GM19035 (cell line): ENCODE measurements at regions not wholly inside any gene's neighbourhood (a gene's known extent, or its start where the extent isn't known, plus 50 kb on each side); places are given as distances from the start of the nearest gene placed in this dataset.
"Not testable (repeated sequence)": the region's sequence is repeated elsewhere in the genome, so short reads cannot be mapped to it uniquely, and the experiment has no call there.

ENCODE experiments used
- ATAC-seq: cut with Tn5 transposase; IDR thresholded peaks from one replicate; pipeline ENCODE4 v1.9.1; 2021; ENCODE audit not compliant: unreplicated experiment

DNA sequence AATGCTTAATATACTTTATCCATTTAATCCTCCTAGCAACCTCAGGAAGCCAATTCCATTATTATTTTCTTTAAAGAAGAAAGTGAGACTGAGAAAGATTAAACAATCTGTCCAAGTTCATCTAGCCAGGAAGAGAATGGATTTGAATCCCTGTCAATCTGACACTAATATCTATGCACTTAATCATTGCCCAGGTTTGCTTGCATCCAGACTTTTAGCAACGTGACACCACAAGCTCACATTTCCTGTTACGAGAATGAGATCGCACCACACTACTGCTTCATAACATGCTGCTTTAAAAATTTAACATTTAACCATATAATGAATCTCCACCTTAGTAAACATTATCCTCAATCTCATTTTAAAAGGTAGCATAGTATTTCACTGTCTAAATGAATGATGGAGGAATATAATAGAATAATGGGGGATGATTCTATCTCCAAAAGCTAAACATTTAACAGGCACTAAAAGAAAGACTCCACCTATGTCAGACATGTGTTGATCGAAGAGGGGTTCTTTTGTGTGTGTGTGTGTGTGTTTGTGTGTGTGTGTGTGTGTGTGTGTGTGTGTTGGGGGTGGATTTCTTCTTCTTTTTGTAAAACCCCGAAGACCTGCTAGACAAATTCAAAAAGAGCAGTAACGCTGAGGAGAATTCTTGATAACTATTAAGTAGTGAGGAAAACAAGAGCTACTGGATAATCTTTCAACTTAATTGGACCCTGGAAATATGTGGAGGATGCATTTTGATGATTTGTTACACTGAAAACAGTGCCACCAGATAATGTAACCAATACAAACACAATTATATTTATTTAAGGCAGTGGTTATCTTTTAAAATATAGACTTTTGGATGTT, 138.7 kb upstream of the NR3C1 start:
- no peak for ATAC-seq

DNA sequence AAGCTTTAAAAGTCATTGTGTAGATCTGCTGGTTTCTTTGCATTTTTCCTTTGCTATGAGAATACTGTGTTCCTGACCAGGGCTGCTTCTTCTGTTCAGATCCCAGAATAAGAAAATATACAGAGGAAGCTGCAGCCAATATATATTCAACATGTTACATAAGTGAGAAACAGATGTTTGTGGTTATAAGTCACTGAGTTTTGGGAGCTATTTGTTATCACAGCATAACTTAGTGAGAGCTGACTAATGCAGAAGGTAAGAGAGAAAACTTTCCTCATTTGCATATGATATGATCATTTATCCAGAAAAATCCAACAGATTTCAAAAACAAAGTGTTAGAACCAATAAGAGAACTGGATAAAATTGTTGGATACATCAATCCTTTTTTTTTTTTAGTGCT, 136.3 kb upstream of the NR3C1 start:
- ATAC-seq: no peak

DNA sequence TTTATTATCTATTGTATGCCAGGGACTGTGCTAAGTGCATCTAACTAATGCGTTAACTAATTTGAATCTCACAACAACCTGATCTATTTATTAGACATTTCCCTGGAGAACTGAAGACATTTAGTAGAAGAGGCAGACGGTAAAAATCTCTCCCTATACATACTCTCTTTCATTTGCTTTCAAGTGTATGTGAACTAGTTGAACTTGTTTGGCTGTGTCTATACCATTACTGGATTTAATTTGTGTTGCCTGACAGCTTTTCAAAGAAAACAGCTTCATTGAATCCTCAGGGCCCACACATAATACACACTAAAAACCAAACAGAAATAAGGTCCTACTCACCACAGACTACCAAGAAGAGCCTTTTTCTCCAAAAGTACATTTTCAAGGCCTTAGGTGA, 133.6 kb upstream of the NR3C1 start:
- ATAC-seq: no peak

DNA sequence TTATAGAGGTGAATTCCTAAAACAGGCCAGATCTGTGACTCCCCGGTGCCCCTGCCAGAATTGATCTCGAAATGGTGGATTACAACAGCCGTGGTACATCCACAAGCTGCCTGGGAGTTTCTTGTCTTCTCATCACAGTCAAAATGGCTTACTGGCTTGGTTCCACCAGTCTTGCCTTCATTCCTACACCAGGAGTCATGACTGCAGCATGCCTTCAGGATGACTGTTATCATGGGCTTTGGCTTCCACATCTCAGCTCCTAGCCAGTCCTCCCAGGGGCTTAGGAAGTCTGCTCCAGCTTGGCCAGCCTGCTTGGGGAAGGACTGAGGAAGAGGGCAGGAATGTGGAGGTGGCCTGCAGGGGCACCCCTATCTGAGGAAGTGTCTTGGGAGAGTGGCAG, 132.9 kb upstream of the NR3C1 start:
- no peak for ATAC-seq

DNA sequence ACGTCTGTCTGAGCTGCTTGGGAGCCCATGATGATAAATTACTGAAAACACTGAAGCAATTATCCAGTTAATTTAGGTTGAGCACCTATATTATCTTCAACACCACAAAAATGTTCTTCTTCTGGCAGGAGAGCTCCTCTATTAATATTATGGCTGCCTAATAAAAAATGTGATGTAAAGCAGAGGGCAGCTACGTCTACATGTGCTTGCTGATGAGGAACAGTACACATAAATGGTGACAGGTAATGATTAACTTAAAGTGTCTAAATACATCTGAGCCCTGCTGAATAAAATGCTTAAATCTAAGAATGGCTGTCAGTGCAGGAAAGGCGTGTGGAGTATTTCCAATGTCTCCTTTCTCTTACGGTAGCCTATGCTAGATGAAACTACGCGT, 131.3 kb upstream of the NR3C1 start:
- no peak for ATAC-seq

DNA sequence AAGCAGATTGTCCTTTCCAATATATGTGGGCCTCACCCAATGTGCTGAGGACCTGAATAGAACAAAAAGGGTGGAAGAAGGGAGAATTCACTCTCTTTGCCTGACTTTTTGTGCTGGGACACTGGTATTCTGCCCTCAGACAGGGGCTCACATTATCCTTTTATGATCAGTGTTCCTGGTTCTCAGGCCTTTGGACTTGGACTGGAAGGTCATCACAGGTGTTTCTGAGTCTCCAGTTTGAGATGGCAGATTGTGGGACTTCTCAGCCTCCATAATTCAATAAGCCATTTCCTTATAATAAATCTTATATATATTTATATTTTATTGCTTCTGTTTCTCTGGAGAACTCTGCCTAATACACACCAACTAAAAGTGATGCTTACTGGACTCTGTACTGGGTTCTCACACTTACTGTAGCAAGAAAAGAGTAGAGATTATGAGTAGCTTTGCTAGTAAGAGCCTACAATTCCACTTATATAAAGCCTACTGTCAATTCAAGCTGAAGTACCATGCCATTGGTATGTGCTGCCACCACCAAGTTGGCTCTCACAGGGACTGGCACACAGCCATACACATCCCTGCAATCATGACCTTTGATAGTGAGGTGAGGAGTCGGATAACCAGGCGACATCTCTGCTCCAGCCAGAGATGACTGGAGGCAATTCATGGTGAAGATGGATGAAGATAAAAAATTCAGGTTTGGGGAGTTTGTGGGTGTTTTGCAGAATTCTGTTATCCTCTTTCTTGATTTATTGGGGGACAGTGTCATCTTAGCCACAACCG, 130.7 kb upstream of the NR3C1 start:
- ATAC-seq: no peak

DNA sequence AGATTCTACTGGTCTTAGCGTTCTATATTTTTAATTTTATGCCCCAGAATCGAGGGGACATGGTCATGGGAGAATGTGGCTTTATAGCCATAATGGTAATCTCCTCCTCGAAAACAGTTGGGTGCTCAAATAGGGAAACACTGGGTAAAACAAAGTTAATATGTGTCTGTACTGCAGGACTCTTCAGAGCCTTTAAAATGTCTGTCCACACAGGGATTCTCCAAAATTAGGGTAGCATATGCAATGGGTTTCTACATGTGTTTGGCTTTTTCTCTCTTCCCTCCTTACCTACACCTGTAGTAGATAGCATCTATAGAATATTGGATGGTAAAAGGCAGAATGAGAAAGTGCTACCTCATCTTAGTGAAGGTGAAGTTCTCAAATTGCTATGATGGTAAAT, 130.0 kb upstream of the NR3C1 start:
- ATAC-seq: no peak

DNA sequence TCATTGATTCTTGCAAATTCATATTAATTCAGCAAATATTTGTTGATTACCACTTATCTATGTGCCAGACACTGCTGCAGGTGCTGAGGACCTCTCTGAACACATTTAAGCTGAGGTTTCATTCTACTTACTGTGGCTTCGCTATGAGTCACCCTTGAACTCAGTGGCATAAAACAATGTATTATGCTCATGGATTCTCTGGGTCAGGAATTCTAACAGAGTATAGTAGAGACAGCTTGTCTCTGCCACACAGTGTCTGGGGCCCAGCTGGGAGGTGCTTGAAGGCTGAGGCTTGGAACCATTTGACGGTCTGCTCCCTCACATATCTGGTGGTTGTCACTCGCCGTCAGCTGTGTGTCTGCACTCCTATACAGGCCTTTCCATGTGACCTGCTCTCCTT, 124.3 kb upstream of the NR3C1 start:
- ATAC-seq: no peak

DNA sequence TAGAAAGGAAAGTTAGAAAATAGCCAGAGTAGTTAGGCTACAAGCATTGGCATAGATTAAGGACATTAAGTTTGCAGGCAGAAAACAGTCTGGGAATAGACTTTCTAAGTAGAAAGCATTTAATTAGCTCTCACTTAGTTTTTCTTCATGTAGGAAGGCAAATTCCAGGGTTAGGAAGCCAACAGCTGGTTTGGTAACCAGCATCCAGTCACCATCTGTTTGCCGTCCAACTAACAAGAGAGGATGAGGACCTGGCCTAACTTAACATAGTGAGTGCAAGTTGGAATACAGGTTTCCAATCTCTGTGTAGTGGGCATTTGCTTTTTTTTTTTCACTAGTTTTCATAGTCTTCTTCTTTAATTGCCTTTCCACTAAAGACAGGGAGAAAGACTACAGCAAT, 121.7 kb upstream of the NR3C1 start:
- no peak for ATAC-seq

DNA sequence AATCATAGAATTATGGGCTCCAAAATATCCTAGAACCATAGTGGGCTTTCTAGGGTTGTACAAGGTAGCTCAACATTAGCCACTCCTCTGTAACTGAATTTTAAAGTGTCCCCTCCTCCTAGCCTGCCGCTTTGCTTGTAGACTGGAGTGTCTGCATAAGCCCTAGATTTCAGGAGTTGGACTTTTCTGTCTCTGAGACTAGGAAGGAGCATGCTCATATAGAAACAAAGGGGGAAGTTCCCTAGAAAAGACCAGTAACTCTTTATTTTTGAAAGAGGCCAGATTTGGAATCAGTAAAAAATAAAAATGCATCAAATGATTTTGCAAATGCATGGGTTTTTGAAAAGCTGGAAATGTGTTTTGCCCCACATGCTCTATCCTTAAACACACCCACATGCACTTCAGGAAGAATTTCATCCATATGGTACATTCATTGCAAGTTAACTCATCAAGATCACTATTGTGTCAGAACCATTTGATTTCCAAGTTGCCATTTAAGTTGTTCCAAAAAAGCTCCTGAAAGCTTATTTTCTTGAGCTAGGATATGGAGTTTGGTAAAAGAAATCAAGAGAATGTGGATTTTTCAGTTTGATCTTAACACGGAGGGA, 121.0 kb upstream of the NR3C1 start:
- ATAC-seq: no peak

DNA sequence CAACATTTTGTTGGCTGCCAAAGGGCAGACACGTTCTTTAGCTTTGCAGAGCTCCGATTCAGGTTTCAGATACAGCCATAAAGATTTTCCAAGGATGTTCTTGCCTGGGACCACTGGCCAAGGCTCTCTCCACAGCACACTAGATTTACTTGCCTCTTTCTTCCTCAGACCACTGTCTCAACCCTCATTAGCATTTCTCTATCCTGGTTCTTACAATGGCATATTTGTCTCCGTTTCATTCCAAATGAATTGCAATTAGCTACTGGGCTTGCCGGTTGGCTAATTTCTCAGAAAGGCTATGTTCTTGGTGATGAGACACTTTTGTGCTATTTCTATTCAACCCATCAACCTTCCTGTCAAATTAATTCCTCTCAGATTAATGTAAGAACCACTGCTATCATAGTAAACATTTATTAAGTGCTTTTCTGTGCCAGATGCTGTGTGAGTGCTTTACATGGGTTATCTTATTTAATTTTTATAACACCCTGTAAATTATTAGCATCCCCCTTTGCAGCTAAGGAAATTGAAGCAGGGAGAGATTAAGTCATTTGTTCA, 118.4 kb upstream of the NR3C1 start:
- ATAC-seq: no peak

DNA sequence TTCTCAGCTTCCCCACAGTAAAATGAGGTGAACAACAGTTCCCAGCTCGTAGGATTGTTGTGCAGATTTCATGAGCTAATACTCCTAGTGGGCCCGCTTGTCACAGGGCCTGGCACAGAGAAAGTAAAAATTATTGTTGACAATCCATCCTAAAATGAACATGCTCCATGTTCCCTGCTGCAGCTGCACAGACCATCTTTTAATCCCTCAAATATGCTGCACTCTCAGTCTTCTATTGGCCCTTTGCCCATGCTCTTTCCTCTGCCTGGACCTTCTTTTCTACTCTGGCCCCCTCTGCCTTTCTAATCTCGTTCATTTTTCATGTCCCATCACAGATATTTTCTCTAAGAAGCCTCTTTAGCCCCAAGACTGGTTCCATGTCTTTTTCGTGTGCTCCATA, 117.7 kb upstream of the NR3C1 start:
- no peak for ATAC-seq

DNA sequence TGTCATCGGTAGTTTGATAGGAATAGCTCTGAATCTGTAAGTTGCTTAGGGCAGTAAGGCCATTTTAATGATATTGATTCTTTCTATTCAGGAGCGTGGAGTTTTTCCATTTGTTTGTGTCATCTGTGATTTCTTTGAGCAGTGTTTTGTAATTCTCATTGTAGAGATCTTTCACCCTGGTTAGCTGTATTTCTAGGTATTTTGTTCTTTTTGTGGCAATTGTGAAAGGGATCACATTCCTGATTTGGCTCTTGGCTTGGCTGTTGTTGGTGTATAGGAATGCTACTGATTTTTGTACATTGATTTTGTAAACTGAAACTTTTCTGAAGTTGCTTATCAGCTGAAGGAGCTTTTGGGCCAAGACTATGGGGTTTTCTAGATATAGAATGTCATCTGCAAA, 115.7 kb upstream of the NR3C1 start:
- not testable (repeated sequence) for ATAC-seq

DNA sequence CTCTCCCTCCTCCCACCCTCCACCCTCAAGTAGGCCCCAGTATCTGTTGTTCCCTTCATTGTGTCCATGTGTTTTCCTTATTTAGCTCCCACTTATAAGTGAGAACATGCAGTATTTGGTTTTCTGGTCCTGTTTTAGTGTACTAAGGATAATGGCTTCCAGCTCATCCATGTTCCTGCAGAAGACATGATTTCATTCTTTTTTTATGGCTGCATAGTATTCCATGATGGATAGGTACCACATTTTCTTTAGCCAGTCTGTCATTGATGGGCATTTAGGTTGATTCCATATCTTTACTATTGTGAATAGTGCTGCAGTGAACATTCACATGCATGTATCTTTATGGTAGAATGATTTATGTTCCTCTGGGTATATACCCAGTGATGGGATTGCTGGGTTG, 114.3 kb upstream of the NR3C1 start:
- not testable (repeated sequence) for ATAC-seq

DNA sequence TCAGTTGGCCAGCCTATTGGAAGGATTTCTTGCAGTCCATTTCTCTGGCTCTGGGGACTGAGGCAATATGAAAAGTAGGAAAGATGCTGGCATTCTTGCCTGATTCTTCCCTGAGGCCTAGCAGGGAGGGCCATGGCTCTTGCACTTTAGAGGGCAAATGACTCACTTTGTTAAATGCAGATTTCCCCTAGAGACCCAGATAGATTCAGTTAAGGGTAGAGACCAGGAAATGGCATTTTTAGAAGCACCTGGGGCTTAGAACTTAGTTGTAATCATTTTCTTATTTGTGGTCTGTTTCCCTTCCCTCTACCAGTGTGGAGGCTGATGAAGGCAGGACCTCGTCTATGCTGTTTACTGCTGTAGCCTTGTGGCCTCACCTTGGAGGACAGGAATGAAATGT, 112.8 kb upstream of the NR3C1 start:
- ATAC-seq: no peak

DNA sequence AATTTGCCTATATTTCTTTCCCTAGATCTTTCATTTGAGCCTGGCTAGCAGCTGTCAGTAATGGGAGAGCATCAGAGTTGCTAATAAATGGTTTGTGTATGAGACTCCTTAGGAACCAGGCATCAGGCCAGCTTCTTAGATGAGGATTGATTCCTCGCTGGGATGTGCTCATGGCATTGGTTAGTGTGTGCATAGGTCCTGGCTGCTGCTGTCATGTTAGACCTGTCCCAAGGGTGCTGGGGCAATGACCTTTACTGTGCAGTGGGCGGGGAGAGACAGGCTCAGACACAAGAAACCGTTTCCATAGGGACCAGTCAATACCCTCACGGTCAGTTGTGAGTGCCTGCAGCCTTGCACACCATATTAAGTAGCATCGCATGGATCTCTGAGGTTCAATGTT, 112.3 kb upstream of the NR3C1 start:
- ATAC-seq: no peak

DNA sequence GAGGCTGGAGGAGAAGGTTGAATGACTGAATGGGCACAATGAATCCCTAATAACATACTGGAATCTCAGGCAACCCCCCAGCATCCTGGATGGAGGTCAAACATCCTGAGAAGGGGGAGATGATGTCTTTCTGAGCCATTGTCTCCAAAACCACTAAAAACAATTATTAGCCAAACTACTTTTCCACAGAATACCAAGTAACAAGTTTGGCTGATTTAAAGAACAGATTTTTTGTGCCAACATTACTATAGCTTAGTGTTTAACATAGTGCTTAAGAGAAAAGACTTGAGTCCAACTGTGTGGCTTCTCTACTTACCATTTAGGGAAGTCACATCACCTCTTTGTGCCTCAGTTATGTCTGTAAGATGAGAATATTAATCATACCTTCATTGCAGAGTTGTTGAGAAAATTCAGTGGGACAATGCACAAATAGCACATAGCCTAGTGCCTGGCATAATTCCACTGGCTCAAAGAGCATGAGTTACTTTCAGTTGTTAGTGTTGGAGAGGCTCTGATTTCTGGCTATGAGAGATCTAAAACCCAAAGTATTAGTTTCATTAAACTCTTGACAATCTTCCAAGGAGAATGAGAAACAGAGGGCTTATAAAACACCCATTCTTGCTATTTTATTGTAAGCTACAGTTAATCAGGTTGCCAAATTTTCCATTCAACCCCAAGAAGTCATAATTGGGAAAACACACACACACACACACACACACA, 111.3 kb upstream of the NR3C1 start:
- ATAC-seq: no peak

DNA sequence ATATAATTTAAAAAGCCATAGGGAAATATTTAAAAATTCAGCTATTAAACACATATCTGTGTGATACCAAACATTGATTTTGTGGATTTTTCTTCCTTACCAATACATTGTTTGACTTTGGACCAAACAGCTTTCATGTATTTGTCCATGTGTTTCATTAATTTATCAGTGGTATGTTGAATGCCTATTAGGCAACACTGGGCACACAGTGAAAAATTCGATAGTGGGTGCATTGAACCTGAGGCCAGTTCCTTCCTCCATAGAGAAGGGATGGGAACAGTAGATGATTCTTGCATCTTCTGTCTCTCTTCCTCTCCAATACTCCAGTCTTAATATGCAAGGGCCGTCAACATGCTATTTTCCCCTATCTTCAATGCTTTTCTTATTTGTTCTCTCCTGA, 110.2 kb upstream of the NR3C1 start:
- ATAC-seq: no peak

DNA sequence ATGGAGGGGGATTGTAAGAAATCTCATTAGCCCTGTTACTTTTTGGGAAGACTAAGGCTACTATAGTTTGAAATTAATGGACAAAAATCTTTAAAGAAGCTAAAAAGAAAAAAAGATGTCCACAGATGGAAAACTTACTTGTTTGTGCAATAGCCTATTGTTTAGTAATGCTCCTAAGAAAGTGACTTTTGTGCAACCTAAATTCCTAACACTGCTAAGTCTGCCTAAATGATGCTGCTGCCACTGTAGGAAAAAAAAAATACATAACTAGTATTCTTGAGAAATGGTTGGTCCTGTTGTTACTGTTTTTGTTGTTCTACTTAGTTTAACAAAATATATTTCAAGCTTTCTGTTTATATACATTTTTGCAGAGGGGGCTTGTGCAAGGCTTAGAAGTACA, 108.2 kb upstream of the NR3C1 start:
- ATAC-seq: no peak

DNA sequence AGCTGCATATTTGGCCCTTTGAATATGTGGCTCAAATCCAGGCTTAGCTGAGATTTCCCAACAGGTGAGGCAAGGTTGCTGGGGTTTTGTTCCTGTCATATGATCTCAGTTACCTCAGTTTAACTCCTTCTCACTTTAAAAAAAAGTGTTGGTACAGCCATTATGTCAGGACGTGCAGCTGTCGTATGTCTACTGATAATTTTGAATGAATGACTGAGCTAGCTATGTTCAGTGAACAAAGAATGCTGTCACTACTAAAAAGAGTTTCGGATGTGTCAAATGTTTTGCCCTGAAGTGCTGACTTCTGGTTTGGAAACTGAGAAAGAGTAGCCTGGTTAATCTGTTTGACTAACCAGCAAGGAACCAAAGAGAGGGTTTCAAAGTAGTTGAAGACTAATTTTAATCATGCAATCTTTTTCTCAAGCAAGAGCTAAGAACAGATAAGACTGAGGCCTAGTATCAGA, 106.3 kb upstream of the NR3C1 start:
- ATAC-seq: peak; percentile 93
